HL-60 (cell line): ENCODE measurements at regions not wholly inside any gene's neighbourhood (a gene's known extent, or its start where the extent isn't known, plus 50 kb on each side); places are given as distances from the start of the nearest gene placed in this dataset.

Experiments
- POLR2AphosphoS5 ChIP-seq: IDR thresholded peaks from 2 replicates; pipeline ENCODE4 v1.6.1; 2012; ENCODE audit warnings: low read depth
- TF ChIP-seq, protein P1 (sequence below): IDR thresholded peaks from one replicate; pipeline ENCODE4 v1.5.1; 2011; ENCODE audit warnings: low read length, control low read depth, inconsistent platforms; ENCODE audit not compliant: insufficient read depth
- TF ChIP-seq, protein P2 (sequence below): IDR thresholded peaks from 2 replicates; pipeline ENCODE4 v1.6.1; 2012; ENCODE audit warnings: low read depth; ENCODE audit not compliant: insufficient replicate concordance

DNA sequence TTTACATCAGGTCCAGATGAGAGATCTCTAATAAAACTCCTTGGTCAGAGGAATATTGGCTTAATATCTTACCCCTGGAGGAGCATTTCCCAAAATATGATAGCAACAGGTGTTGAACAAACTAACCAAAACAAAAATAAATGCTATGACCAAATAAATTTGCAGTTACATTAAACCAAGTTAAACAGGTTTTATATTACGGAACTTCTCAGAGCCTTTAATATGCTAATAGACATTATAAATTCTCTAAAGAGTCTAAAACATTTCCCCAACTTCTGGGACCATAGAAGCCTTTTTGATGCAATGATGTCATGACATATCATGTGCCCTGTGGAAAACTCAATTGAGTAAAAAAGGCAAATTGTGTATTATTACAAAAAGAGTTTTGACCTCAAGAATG, 90.9 kb upstream of the ARMC2 start:
- TF ChIP-seq, protein P1, sequence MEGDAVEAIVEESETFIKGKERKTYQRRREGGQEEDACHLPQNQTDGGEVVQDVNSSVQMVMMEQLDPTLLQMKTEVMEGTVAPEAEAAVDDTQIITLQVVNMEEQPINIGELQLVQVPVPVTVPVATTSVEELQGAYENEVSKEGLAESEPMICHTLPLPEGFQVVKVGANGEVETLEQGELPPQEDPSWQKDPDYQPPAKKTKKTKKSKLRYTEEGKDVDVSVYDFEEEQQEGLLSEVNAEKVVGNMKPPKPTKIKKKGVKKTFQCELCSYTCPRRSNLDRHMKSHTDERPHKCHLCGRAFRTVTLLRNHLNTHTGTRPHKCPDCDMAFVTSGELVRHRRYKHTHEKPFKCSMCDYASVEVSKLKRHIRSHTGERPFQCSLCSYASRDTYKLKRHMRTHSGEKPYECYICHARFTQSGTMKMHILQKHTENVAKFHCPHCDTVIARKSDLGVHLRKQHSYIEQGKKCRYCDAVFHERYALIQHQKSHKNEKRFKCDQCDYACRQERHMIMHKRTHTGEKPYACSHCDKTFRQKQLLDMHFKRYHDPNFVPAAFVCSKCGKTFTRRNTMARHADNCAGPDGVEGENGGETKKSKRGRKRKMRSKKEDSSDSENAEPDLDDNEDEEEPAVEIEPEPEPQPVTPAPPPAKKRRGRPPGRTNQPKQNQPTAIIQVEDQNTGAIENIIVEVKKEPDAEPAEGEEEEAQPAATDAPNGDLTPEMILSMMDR = no peak
- TF ChIP-seq, protein P2, sequence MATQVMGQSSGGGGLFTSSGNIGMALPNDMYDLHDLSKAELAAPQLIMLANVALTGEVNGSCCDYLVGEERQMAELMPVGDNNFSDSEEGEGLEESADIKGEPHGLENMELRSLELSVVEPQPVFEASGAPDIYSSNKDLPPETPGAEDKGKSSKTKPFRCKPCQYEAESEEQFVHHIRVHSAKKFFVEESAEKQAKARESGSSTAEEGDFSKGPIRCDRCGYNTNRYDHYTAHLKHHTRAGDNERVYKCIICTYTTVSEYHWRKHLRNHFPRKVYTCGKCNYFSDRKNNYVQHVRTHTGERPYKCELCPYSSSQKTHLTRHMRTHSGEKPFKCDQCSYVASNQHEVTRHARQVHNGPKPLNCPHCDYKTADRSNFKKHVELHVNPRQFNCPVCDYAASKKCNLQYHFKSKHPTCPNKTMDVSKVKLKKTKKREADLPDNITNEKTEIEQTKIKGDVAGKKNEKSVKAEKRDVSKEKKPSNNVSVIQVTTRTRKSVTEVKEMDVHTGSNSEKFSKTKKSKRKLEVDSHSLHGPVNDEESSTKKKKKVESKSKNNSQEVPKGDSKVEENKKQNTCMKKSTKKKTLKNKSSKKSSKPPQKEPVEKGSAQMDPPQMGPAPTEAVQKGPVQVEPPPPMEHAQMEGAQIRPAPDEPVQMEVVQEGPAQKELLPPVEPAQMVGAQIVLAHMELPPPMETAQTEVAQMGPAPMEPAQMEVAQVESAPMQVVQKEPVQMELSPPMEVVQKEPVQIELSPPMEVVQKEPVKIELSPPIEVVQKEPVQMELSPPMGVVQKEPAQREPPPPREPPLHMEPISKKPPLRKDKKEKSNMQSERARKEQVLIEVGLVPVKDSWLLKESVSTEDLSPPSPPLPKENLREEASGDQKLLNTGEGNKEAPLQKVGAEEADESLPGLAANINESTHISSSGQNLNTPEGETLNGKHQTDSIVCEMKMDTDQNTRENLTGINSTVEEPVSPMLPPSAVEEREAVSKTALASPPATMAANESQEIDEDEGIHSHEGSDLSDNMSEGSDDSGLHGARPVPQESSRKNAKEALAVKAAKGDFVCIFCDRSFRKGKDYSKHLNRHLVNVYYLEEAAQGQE = no peak
- TF ChIP-seq POLR2AphosphoS5 = no peak
